ENCODE measurements at regions not wholly inside any gene's neighbourhood (a gene's known extent, or its start where the extent isn't known, plus 50 kb on each side); places are given as distances from the start of the nearest gene placed in this dataset.

GRCh38 chr4:14403132-14403531, 599.1 kb upstream of the CPEB2 start:
- TF ChIP-seq GATA3 (IDR thresholded peaks at IDR 0.05; ENCODE audit: low read depth, low read length), result no peak
- TF ChIP-seq GATA2 (IDR thresholded peaks at IDR 0.05; ENCODE audit: low read depth, low read length), result no peak

GRCh38 chr4:14404730-14405129, 597.6 kb upstream of the CPEB2 start:
- TF ChIP-seq GATA3 (IDR thresholded peaks at IDR 0.05; ENCODE audit: low read depth, low read length), result no peak
- TF ChIP-seq GATA2 (IDR thresholded peaks at IDR 0.05; ENCODE audit: low read depth, low read length), result no peak

- TF ChIP-seq GATA2 (IDR thresholded peaks at IDR 0.05; ENCODE audit: low read depth, low read length), result no peak
- TF ChIP-seq GATA3 (IDR thresholded peaks at IDR 0.05; ENCODE audit: low read depth, low read length), result no peak
These were observed 591.8 kb upstream of the CPEB2 start for GRCh38 chr4:14410516-14410915.

- no peak for TF ChIP-seq GATA3 (IDR thresholded peaks at IDR 0.05; ENCODE audit: low read depth, low read length)
- TF ChIP-seq GATA2 (IDR thresholded peaks at IDR 0.05; ENCODE audit: low read depth, low read length), result no peak
These were observed 587.1 kb upstream of the CPEB2 start for GRCh38 chr4:14415146-14415545.

GRCh38 chr4:14419516-14419915, 582.8 kb upstream of the CPEB2 start:
- TF ChIP-seq GATA3 (IDR thresholded peaks at IDR 0.05; ENCODE audit: low read depth, low read length) (no peak), GATA2 (IDR thresholded peaks at IDR 0.05; ENCODE audit: low read depth, low read length) (no peak)

GRCh38 chr4:14428125-14428524, 574.2 kb upstream of the CPEB2 start:
- TF ChIP-seq GATA2 (IDR thresholded peaks at IDR 0.05; ENCODE audit: low read depth, low read length), result no peak
- TF ChIP-seq GATA3 (IDR thresholded peaks at IDR 0.05; ENCODE audit: low read depth, low read length), result no peak

- no peak for TF ChIP-seq GATA2 (IDR thresholded peaks at IDR 0.05; ENCODE audit: low read depth, low read length)
- no peak for TF ChIP-seq GATA3 (IDR thresholded peaks at IDR 0.05; ENCODE audit: low read depth, low read length)
These were observed 570.8 kb upstream of the CPEB2 start for GRCh38 chr4:14431155-14432134.

GRCh38 chr4:14434483-14434882, 567.8 kb upstream of the CPEB2 start:
- TF ChIP-seq GATA2 (IDR thresholded peaks at IDR 0.05; ENCODE audit: low read depth, low read length), result no peak
- no peak for TF ChIP-seq GATA3 (IDR thresholded peaks at IDR 0.05; ENCODE audit: low read depth, low read length)

- TF ChIP-seq GATA3 (IDR thresholded peaks at IDR 0.05; ENCODE audit: low read depth, low read length) (no peak), GATA2 (IDR thresholded peaks at IDR 0.05; ENCODE audit: low read depth, low read length) (no peak)
These were observed 567.4 kb upstream of the CPEB2 start for GRCh38 chr4:14434916-14435315.

GRCh38 chr4:14441561-14441960, 560.7 kb upstream of the CPEB2 start:
- TF ChIP-seq GATA2 (IDR thresholded peaks at IDR 0.05; ENCODE audit: low read depth, low read length), result no peak
- TF ChIP-seq GATA3 (IDR thresholded peaks at IDR 0.05; ENCODE audit: low read depth, low read length), result no peak

- TF ChIP-seq GATA2 (IDR thresholded peaks at IDR 0.05; ENCODE audit: low read depth, low read length) (no peak), GATA3 (IDR thresholded peaks at IDR 0.05; ENCODE audit: low read depth, low read length) (no peak)
These were observed 556.4 kb upstream of the CPEB2 start for GRCh38 chr4:14445882-14446281.

- TF ChIP-seq GATA2 (IDR thresholded peaks at IDR 0.05; ENCODE audit: low read depth, low read length), result no peak
These were observed 556.0 kb upstream of the CPEB2 start for GRCh38 chr4:14446311-14446710.

GRCh38 chr4:14446904-14447303, 555.4 kb upstream of the CPEB2 start:
- TF ChIP-seq GATA3 (IDR thresholded peaks at IDR 0.05; ENCODE audit: low read depth, low read length) (no peak), GATA2 (IDR thresholded peaks at IDR 0.05; ENCODE audit: low read depth, low read length) (no peak)

GRCh38 chr4:14449308-14449707, 553.0 kb upstream of the CPEB2 start:
- TF ChIP-seq GATA3 (IDR thresholded peaks at IDR 0.05; ENCODE audit: low read depth, low read length), result no peak

- TF ChIP-seq GATA2 (IDR thresholded peaks at IDR 0.05; ENCODE audit: low read depth, low read length) (no peak), GATA3 (IDR thresholded peaks at IDR 0.05; ENCODE audit: low read depth, low read length) (no peak)
These were observed 550.3 kb upstream of the CPEB2 start for GRCh38 chr4:14452001-14452400.

Measured in SH-SY5Y (cell line).